C4-2B (cell line): ENCODE measurements at regions not wholly inside any gene's neighbourhood (a gene's known extent, or its start where the extent isn't known, plus 50 kb on each side); places are given as distances from the start of the nearest gene placed in this dataset.

Source experiments
- H3K27ac ChIP-seq: fragments of 450-650 bp; 2 replicates; pipeline ENCODE4 v1.5.1; 2017
- CTCF ChIP-seq: fragments of 450-650 bp; conservative IDR thresholded peaks from 2 replicates; pipeline ENCODE4 v1.5.1; 2017; ENCODE audit warnings: mild to moderate bottlenecking
- ZFX ChIP-seq: fragments of 450-650 bp; IDR thresholded peaks from 2 replicates; pipeline ENCODE4 v1.6.1; 2017

GRCh38 chr6:105504706-105505105 lies 101.8 kb upstream of the PREP start:
- H3K27ac ChIP-seq, result no peak overlapping the region
- no peak for TF ChIP-seq ZFX
- TF ChIP-seq CTCF, result no peak

GRCh38 chr6:105503641-105504040 lies 100.8 kb upstream of the PREP start:
- TF ChIP-seq CTCF (no peak), ZFX (no peak)
- H3K27ac ChIP-seq, result no peak overlapping the region

- TF ChIP-seq ZFX (no peak), CTCF (no peak)
Observed at GRCh38 chr6:105501826-105502344, 99.0 kb upstream of the PREP start.

GRCh38 chr6:105501246-105501645 lies 98.4 kb upstream of the PREP start:
- TF ChIP-seq CTCF (no peak), ZFX (no peak)

More at GRCh38 chr6:105501826-105502344, 99.0 kb upstream of the PREP start:
- H3K27ac ChIP-seq, result no peak overlapping the region

GRCh38 chr6:105500693-105501092 lies 97.8 kb upstream of the PREP start:
- no peak overlapping the region for H3K27ac ChIP-seq
- TF ChIP-seq ZFX (no peak), CTCF (peak; percentile 25)

More at GRCh38 chr6:105501246-105501645, 98.4 kb upstream of the PREP start:
- no peak overlapping the region for H3K27ac ChIP-seq

GRCh38 chr6:105499931-105500330 lies 97.0 kb upstream of the PREP start:
- TF ChIP-seq CTCF (no peak), ZFX (no peak)
- no peak overlapping the region for H3K27ac ChIP-seq

- TF ChIP-seq CTCF (no peak), ZFX (no peak)
- no peak overlapping the region for H3K27ac ChIP-seq
Observed at GRCh38 chr6:105499136-105499870, 96.4 kb upstream of the PREP start.
